Neural cell (in vitro differentiated cells): ENCODE measurements at regions not wholly inside any gene's neighbourhood (a gene's known extent, or its start where the extent isn't known, plus 50 kb on each side); places are given as distances from the start of the nearest gene placed in this dataset.

ENCODE experiments used
- H2AFZ ChIP-seq: fragments of 200-600, 300-800 bp; sonication (generic), shearing (Covaris generic); 2 replicates; pipeline ENCODE4 v1.6.0; 2014; ENCODE audit warnings: low read depth, mild to moderate bottlenecking, antibody characterized with exemption, low read length, moderate library complexity
- H3F3A ChIP-seq: fragments of 200-600 bp; shearing (Covaris generic); 2 replicates; pipeline ENCODE4 v1.6.1; 2016; ENCODE audit warnings: mild to moderate bottlenecking, moderate library complexity, mixed read lengths, antibody characterized with exemption, low read length; ENCODE audit not compliant: insufficient read depth, poor library complexity, severe bottlenecking
- H3K27ac ChIP-seq: fragments of 200-600, 300-800 bp; sonication (generic), shearing (Covaris generic); 2 replicates; pipeline ENCODE4 v1.5.1; 2014; ENCODE audit warnings: mild to moderate bottlenecking, low read length, moderate library complexity
- H3K27me3 ChIP-seq: fragments of 300-800, 200-600 bp; sonication (generic), shearing (Covaris generic); 2 replicates; pipeline ENCODE4 v1.6.0; 2014; ENCODE audit warnings: mild to moderate bottlenecking, low read depth, low read length, moderate library complexity; ENCODE audit not compliant: insufficient read depth
- H3K36me3 ChIP-seq: fragments of 300-800, 200-600 bp; sonication (generic), shearing (Covaris generic); 2 replicates; pipeline ENCODE4 v1.5.1; 2014; ENCODE audit warnings: mild to moderate bottlenecking, antibody characterized with exemption, low read length, moderate library complexity; ENCODE audit not compliant: insufficient read depth
- H3K4me2 ChIP-seq: fragments of 300-800, 200-600 bp; sonication (generic), shearing (Covaris generic); 2 replicates; pipeline ENCODE4 v1.6.0; 2014; ENCODE audit warnings: mild to moderate bottlenecking, low read length
- H3K4me3 ChIP-seq: fragments of 300-800, 200-600 bp; sonication (generic), shearing (Covaris generic); 2 replicates; pipeline ENCODE4 v1.5.1; 2014; ENCODE audit warnings: mild to moderate bottlenecking, low read length, moderate library complexity
- H3K79me2 ChIP-seq: fragments of 200-600 bp; shearing (Covaris generic); replicated peaks from 2 replicates; pipeline ENCODE4 v1.6.0; 2014; ENCODE audit warnings: mild to moderate bottlenecking, low read length, moderate library complexity; ENCODE audit not compliant: insufficient read depth
- H3K9ac ChIP-seq: fragments of 300-800, 200-600 bp; sonication (generic), shearing (Covaris generic); 2 replicates; pipeline ENCODE4 v1.6.1; 2016; ENCODE audit warnings: mild to moderate bottlenecking, low read length, mixed read lengths
- H3K9me2 ChIP-seq: fragments of 200-600 bp; shearing (Covaris generic); 2 replicates; pipeline ENCODE4 v1.6.1; 2016; ENCODE audit warnings: mild to moderate bottlenecking, low read length, mixed read lengths; ENCODE audit not compliant: insufficient read depth
- H3K9me3 ChIP-seq: fragments of 200-600, 300-800 bp; sonication (generic), shearing (Covaris generic); 2 replicates; pipeline ENCODE4 v1.6.1; 2016; ENCODE audit warnings: mild to moderate bottlenecking, mixed run types, low read length, moderate library complexity, mixed read lengths
- H4K20me1 ChIP-seq: fragments of 200-600 bp; shearing (Covaris generic); 2 replicates; pipeline ENCODE4 v1.6.1; 2016; ENCODE audit warnings: mild to moderate bottlenecking, mixed run types; ENCODE audit not compliant: insufficient read depth
- CTCF ChIP-seq: fragments of 450-650 bp; IDR thresholded peaks from 2 replicates; pipeline ENCODE4 v1.5.1; 2014; ENCODE audit warnings: antibody characterized with exemption, mild to moderate bottlenecking, moderate library complexity; ENCODE audit not compliant: poor library complexity, severe bottlenecking
- EP300 ChIP-seq: fragments of 450-650 bp; conservative IDR thresholded peaks from 2 replicates; pipeline ENCODE4 v1.6.1; 2014; ENCODE audit warnings: antibody characterized with exemption, mild to moderate bottlenecking, moderate library complexity; ENCODE audit not compliant: poor library complexity, severe bottlenecking
- EZH2 ChIP-seq: fragments of 200-600, 300-800 bp; shearing (Covaris generic), sonication (generic); IDR thresholded peaks from 2 replicates; pipeline ENCODE4 v1.6.1; 2014; ENCODE audit warnings: antibody characterized with exemption, low read length, borderline replicate concordance, mild to moderate bottlenecking; ENCODE audit not compliant: insufficient read depth, poor library complexity, severe bottlenecking
- MXI1 ChIP-seq: fragments of 450-650 bp; conservative IDR thresholded peaks from 2 replicates; pipeline ENCODE4 v1.6.1; 2014; ENCODE audit warnings: antibody characterized with exemption, mild to moderate bottlenecking; ENCODE audit not compliant: poor library complexity, severe bottlenecking
- POLR2AphosphoS5 ChIP-seq: IDR thresholded peaks from 2 replicates; pipeline ENCODE4 v1.6.1; 2012
- RAD21 ChIP-seq: fragments of 450-650 bp; conservative IDR thresholded peaks from 2 replicates; pipeline ENCODE4 v1.6.1; 2014; ENCODE audit warnings: antibody characterized with exemption, mild to moderate bottlenecking, moderate library complexity
- SMC3 ChIP-seq: fragments of 450-650 bp; conservative IDR thresholded peaks from 2 replicates; pipeline ENCODE4 v1.6.1; 2014; ENCODE audit warnings: antibody characterized with exemption, mild to moderate bottlenecking, moderate library complexity; ENCODE audit not compliant: poor library complexity
- TAF1 ChIP-seq: IDR thresholded peaks from 2 replicates; pipeline ENCODE4 v1.6.1; 2012; ENCODE audit warnings: low read depth
- TF ChIP-seq, protein P1 (sequence below): IDR thresholded peaks from 2 replicates; pipeline ENCODE4 v1.6.1; 2012; ENCODE audit warnings: borderline replicate concordance

GRCh38 chr10:33095867-33096815 is 138.1 kb upstream of the ITGB1 start:
- Histone ChIP-seq H3K9ac (no peak overlapping the region), H3K9me3 (peaks cover 5% of the 10 kb centered on the region), H3K27me3 (no peaks in the 10 kb centered on the region), H3K4me2 (no peak overlapping the region), H3K79me2 (no peaks in the 10 kb centered on the region), H4K20me1 (no peaks in the 10 kb centered on the region), H3K27ac (no peak overlapping the region), H3K9me2 (no peaks in the 10 kb centered on the region), H3F3A (no peaks in the 10 kb centered on the region), H3K36me3 (no peaks in the 10 kb centered on the region), H3K4me3 (no peak overlapping the region), H2AFZ (no peak overlapping the region)
- no peak for TF ChIP-seq EP300

DNA sequence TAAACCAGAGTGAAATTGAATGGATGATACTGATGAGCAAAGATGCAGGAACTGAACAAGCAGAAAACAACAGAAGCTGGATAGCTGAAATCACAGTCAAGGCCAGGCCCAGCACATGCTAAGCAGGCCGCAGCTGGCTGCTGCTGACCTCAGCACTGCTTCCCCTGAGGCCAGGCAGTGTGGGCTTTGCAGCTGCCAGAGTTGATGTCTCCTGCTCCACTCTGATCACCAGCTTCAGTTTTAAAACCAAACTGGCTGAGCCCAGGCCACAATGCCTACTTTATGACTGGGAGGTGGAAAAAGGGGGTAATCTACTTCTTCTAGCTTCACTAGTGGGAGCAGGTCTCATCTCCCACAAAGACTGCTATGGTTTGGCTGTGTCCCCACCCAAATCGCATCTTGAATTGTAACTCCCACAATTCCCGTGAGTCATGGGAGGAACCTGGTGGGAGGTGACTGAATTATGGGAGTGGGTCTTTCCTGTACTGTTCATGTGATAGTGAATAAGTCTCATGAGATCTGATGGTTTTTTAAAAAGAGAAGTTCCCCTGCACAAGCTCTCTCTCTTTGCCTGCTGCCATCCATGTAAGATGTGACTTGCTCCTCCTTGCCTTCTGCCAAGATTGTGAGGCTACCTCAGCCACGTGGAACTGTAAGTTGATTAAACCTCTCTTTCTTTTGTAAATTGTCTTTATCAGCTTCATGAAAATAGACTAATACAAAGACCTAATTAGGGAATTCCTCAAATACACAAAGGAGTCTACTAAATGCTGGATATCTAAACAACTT is 136.4 kb upstream of the ITGB1 start:
- Histone ChIP-seq H3K36me3 (no peaks in the 10 kb centered on the region), H3K4me2 (no peak overlapping the region), H3K9ac (no peak overlapping the region), H3K4me3 (no peak overlapping the region), H2AFZ (no peak overlapping the region), H4K20me1 (no peaks in the 10 kb centered on the region), H3K9me3 (peaks cover 5% of the 10 kb centered on the region), H3F3A (no peaks in the 10 kb centered on the region), H3K79me2 (no peaks in the 10 kb centered on the region), H3K9me2 (no peaks in the 10 kb centered on the region), H3K27ac (no peak overlapping the region), H3K27me3 (no peaks in the 10 kb centered on the region)
- no peak for TF ChIP-seq RAD21
- no peak for TF ChIP-seq EZH2
- TF ChIP-seq EP300: no peak
- TF ChIP-seq CTCF: no peak
- TF ChIP-seq, protein P1, sequence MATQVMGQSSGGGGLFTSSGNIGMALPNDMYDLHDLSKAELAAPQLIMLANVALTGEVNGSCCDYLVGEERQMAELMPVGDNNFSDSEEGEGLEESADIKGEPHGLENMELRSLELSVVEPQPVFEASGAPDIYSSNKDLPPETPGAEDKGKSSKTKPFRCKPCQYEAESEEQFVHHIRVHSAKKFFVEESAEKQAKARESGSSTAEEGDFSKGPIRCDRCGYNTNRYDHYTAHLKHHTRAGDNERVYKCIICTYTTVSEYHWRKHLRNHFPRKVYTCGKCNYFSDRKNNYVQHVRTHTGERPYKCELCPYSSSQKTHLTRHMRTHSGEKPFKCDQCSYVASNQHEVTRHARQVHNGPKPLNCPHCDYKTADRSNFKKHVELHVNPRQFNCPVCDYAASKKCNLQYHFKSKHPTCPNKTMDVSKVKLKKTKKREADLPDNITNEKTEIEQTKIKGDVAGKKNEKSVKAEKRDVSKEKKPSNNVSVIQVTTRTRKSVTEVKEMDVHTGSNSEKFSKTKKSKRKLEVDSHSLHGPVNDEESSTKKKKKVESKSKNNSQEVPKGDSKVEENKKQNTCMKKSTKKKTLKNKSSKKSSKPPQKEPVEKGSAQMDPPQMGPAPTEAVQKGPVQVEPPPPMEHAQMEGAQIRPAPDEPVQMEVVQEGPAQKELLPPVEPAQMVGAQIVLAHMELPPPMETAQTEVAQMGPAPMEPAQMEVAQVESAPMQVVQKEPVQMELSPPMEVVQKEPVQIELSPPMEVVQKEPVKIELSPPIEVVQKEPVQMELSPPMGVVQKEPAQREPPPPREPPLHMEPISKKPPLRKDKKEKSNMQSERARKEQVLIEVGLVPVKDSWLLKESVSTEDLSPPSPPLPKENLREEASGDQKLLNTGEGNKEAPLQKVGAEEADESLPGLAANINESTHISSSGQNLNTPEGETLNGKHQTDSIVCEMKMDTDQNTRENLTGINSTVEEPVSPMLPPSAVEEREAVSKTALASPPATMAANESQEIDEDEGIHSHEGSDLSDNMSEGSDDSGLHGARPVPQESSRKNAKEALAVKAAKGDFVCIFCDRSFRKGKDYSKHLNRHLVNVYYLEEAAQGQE: no peak
- TF ChIP-seq SMC3: no peak
- no peak for TF ChIP-seq POLR2AphosphoS5
- TF ChIP-seq TAF1: no peak
- no peak for TF ChIP-seq MXI1
